A549 (cell line): ENCODE measurements at regions not wholly inside any gene's neighbourhood (a gene's known extent, or its start where the extent isn't known, plus 50 kb on each side); places are given as distances from the start of the nearest gene placed in this dataset.

ENCODE experiments used
- ATAC-seq, 2 experiments: fragments of 200-7000 bp in 1 of 2; fragments of >200 bp in 1 of 2; cut with Nextera tagmentation in 1 of 2; cut with Tn5 transposase in 1 of 2; 3 replicates each; pipeline versions ENCODE4 v1.8.0 to v1.9.1; 2018 to 2020; ENCODE audit warnings: mild to moderate bottlenecking in 1 of 2, moderate library complexity in 1 of 2
- CTCF ChIA-PET: fragments of 300-600 bp; sonication (Branson Sonifier 250); formaldehyde crosslinking; extraction: SDS; loops from one replicate; lab custom pipeline; 2021; ENCODE audit warnings: antibody characterized with exemption, inconsistent platforms; lab: Yijun Ruan, JAX
- POLR2A ChIA-PET: fragments of 350-600 bp; formaldehyde crosslinking; extraction: SDS; loops from one replicate; lab custom pipeline; 2021; ENCODE audit warnings: antibody characterized with exemption, inconsistent platforms; lab: Yijun Ruan, JAX
- DNase-seq, 2 experiments: peaks; one replicate each; pipeline versions ENCODE4 v3.0.0 to v3.0.0-alpha.2; 2011 to 2016; ENCODE audit warnings: low read depth in 1 of 2, low spot score in 1 of 2
- FAIRE-seq: peaks from 2 replicates; lab custom pipeline; 2011; peaks lifted over from hg19 to GRCh38; lab: Jason Lieb, UNC
- H3K27ac ChIP-seq, 2 experiments: fragments of >200 bp; sonication (Bioruptor Twin); formaldehyde crosslinking; 3 replicates each; pipeline ENCODE4 v1.5.1; 2016 to 2017
- H3K4me1 ChIP-seq: fragments of >200 bp; sonication (Bioruptor Twin); formaldehyde crosslinking; 3 replicates; pipeline ENCODE4 v1.6.1; 2016
- H3K4me2 ChIP-seq: fragments of >200 bp; sonication (Bioruptor Twin); formaldehyde crosslinking; 3 replicates; pipeline ENCODE4 v1.6.1; 2016
- H3K4me3 ChIP-seq: fragments of >200 bp; sonication (Bioruptor Twin); formaldehyde crosslinking; 3 replicates; pipeline ENCODE4 v1.5.1; 2016
- H3K9me3 ChIP-seq: fragments of >200 bp; sonication (Bioruptor Twin); formaldehyde crosslinking; 3 replicates; pipeline ENCODE4 v1.6.1; 2016
- BHLHE40 ChIP-seq: IDR thresholded peaks from 2 replicates; pipeline ENCODE4 v1.6.1; 2012; ENCODE audit warnings: low read depth, low read length, inconsistent platforms
- CBX2 ChIP-seq: fragments of 200-600 bp; sonication (generic); IDR thresholded peaks from 2 replicates; pipeline ENCODE4 v1.6.1; 2016; ENCODE audit warnings: low read depth, mild to moderate bottlenecking, borderline replicate concordance
- CBX8 ChIP-seq: fragments of 200-600 bp; sonication (generic); IDR thresholded peaks from 2 replicates; pipeline ENCODE4 v1.6.1; 2016
- CHD2 ChIP-seq: fragments of 150-350 bp; IDR thresholded peaks from 2 replicates; pipeline ENCODE4 v1.6.1; 2014; ENCODE audit warnings: low read length; ENCODE audit not compliant: partially characterized antibody
- CTCF ChIP-seq: fragments of >200 bp; sonication (Bioruptor Twin); formaldehyde crosslinking; IDR thresholded peaks from 3 replicates; pipeline ENCODE4 v1.5.1; 2016
- EHF ChIP-seq: fragments of 250-450 bp; sonication (Bioruptor Pico); IDR thresholded peaks from 2 replicates; pipeline ENCODE4 v1.5.0; 2020; ENCODE audit warnings: mild to moderate bottlenecking
- ELK1 ChIP-seq: fragments of 150-350 bp; IDR thresholded peaks from 2 replicates; pipeline ENCODE4 v1.6.1; 2014; ENCODE audit warnings: low read depth, mild to moderate bottlenecking, low read length
- FOSL2 ChIP-seq, 2 experiments: fragments of 450-650 bp in 1 of 2; fragments of >200 bp in 1 of 2; sonication (Bioruptor Twin) in 1 of 2; formaldehyde crosslinking; IDR thresholded peaks; 2 replicates each; pipeline versions ENCODE4 v1.5.0 to v1.6.1; 2016 to 2020; ENCODE audit warnings: mild to moderate bottlenecking in 1 of 2, moderate library complexity in 1 of 2
- GATA3 ChIP-seq: IDR thresholded peaks from 2 replicates; pipeline ENCODE4 v1.6.1; 2012; ENCODE audit warnings: borderline replicate concordance
- HOXB5 ChIP-seq: fragments of 250-450 bp; sonication (Bioruptor Pico); IDR thresholded peaks from 2 replicates; pipeline ENCODE4 v1.5.0; 2020; ENCODE audit warnings: mild to moderate bottlenecking, moderate library complexity
- JUNB ChIP-seq: fragments of >200 bp; sonication (Bioruptor Twin); formaldehyde crosslinking; IDR thresholded peaks from 2 replicates; pipeline ENCODE4 v1.6.1; 2016
- KDM5A ChIP-seq: fragments of 200-600 bp; sonication (generic); IDR thresholded peaks from 2 replicates; pipeline ENCODE4 v1.6.1; 2016; ENCODE audit warnings: antibody characterized with exemption, mild to moderate bottlenecking
- NFE2L2 ChIP-seq: fragments of 150-350 bp; conservative IDR thresholded peaks from 2 replicates; pipeline ENCODE4 v1.6.1; 2014; ENCODE audit warnings: low read length
- NPAS2 ChIP-seq: fragments of 250-450 bp; sonication (Bioruptor Pico); IDR thresholded peaks from 2 replicates; pipeline ENCODE4 v1.8.0; 2022; ENCODE audit warnings: mild to moderate bottlenecking, moderate library complexity, borderline replicate concordance
- NR3C1 ChIP-seq: fragments of >200 bp; sonication (Bioruptor Twin); formaldehyde crosslinking; IDR thresholded peaks from 3 replicates; pipeline ENCODE4 v1.6.1; 2017
- POLR2A ChIP-seq: IDR thresholded peaks from 2 replicates; pipeline ENCODE4 v1.6.1; 2012; ENCODE audit warnings: mild to moderate bottlenecking, low read length
- RARB ChIP-seq: fragments of 250-450 bp; sonication (Bioruptor Pico); IDR thresholded peaks from 2 replicates; pipeline ENCODE4 v1.8.0; 2021; ENCODE audit warnings: mild to moderate bottlenecking, moderate library complexity
- RCOR1 ChIP-seq: fragments of 150-350 bp; IDR thresholded peaks from 2 replicates; pipeline ENCODE4 v1.6.1; 2014; ENCODE audit warnings: antibody characterized with exemption, low read length, low read depth
- REST ChIP-seq: fragments of 200-600 bp; sonication (generic); IDR thresholded peaks from 2 replicates; pipeline ENCODE4 v1.6.1; 2016; ENCODE audit warnings: antibody characterized with exemption, mild to moderate bottlenecking, moderate library complexity
- SMC3 ChIP-seq: fragments of >200 bp; sonication (Bioruptor Twin); formaldehyde crosslinking; IDR thresholded peaks from 3 replicates; pipeline ENCODE4 v1.6.1; 2018; ENCODE audit warnings: inconsistent platforms
- SREBF2 ChIP-seq: fragments of 450-650 bp; IDR thresholded peaks from 2 replicates; pipeline ENCODE4 v1.6.1; 2014; ENCODE audit warnings: mild to moderate bottlenecking, moderate library complexity
- TFCP2L1 ChIP-seq: fragments of 250-450 bp; sonication (Bioruptor Pico); IDR thresholded peaks from 2 replicates; pipeline ENCODE4 v1.5.0; 2021; ENCODE audit warnings: mild to moderate bottlenecking
- ZC3H11A ChIP-seq: fragments of 450-650 bp; IDR thresholded peaks from 2 replicates; pipeline ENCODE4 v1.6.1; 2014; ENCODE audit warnings: antibody characterized with exemption, mild to moderate bottlenecking
- ZFP36 ChIP-seq: fragments of 450-650 bp; IDR thresholded peaks from 2 replicates; pipeline ENCODE4 v1.6.1; 2014; ENCODE audit warnings: borderline replicate concordance; ENCODE audit not compliant: partially characterized antibody
- ZSCAN20 ChIP-seq: fragments of 250-450 bp; sonication (Bioruptor Pico); IDR thresholded peaks from 2 replicates; pipeline ENCODE4 v1.8.0; 2022; ENCODE audit warnings: mild to moderate bottlenecking, moderate library complexity
- WGBS: methylation state at CpG from one replicate; pipeline ENCODE4 v1.1.6; 2017; ENCODE audit errors: missing lambda C conversion rate; 5-methylcytosine and 5-hydroxymethylcytosine counted together

GRCh38 chrX:88988796-88989195 lies 241.8 kb downstream of the CPXCR1 start:
- no peaks in the 10 kb centered on the region for H3K9me3 ChIP-seq
- TF ChIP-seq SREBF2 (no peak), NR3C1 (no peak), CHD2 (no peak), RARB (no peak), NPAS2 (CRISPR knock-in tag) (no peak), HOXB5 (no peak), FOSL2 (IDR thresholded peaks at IDR 0.05) (no peak), FOSL2 (CRISPR knock-in tag; IDR thresholded peaks at IDR 0.05) (no peak), JUNB (no peak), EHF (CRISPR knock-in tag) (no peak), RCOR1 (no peak), BHLHE40 (no peak), ZC3H11A (no peak), CBX2 (no peak), TFCP2L1 (CRISPR knock-in tag) (no peak), GATA3 (no peak), SMC3 (no peak), CTCF (no peak)
- TF ChIP-seq, all 56 proteins: peak for 0
- ATAC-seq (no peak), DNase-seq (no peak), FAIRE-seq (no peak)
- no peaks in the 10 kb centered on the region for H3K4me1 ChIP-seq
- ChIA-PET POLR2A (no interaction called here), CTCF (interaction anchor here (0.7 kb wide), 1 partner anchor 690 kb away, joined by 3 read pairs; no protein-coding TSS in a partner anchor)
- H3K27ac ChIP-seq, result no peak overlapping the region
- no peak overlapping the region for H3K4me2 ChIP-seq
- no peak overlapping the region for H3K4me3 ChIP-seq

- Histone ChIP-seq H3K4me3 (no peak overlapping the region), H3K4me2 (no peak overlapping the region), H3K4me1 (no peaks in the 10 kb centered on the region), H3K9me3 (no peaks in the 10 kb centered on the region), H3K27ac (no peak overlapping the region)
- POLR2A ChIA-PET, result no interaction called here
- FAIRE-seq (no peak), DNase-seq (no peak), ATAC-seq (no peak)
- CTCF ChIA-PET, result no interaction called here
- 3% methylated on average over 1 of the region's 1 CpG for WGBS
- TF ChIP-seq REST (no peak), BHLHE40 (no peak), NFE2L2 (no peak), RARB (no peak), ZSCAN20 (CRISPR knock-in tag) (no peak), POLR2A (no peak), KDM5A (no peak), HOXB5 (no peak), ELK1 (no peak), CBX8 (no peak), ZFP36 (no peak), SREBF2 (no peak)
These were observed 244.0 kb downstream of the CPXCR1 start for GRCh38 chrX:88990882-88991582.
